OCI-LY3 (cell line): ENCODE measurements at regions not wholly inside any gene's neighbourhood (a gene's known extent, or its start where the extent isn't known, plus 50 kb on each side); places are given as distances from the start of the nearest gene placed in this dataset.

Source experiments
- CTCF ChIP-seq: fragments of 200-600, 300-600 bp; sonication (generic); IDR thresholded peaks from 2 replicates; pipeline ENCODE4 v1.5.1; 2014; ENCODE audit warnings: antibody characterized with exemption, low read length, low read depth
- EZH2phosphoT487 ChIP-seq: fragments of 200-600 bp; shearing (Covaris generic); IDR thresholded peaks from 2 replicates; pipeline ENCODE4 v1.6.1; 2018; ENCODE audit warnings: antibody characterized with exemption, mixed run types, low read depth

- no peak for TF ChIP-seq CTCF
- TF ChIP-seq EZH2phosphoT487: no peak
Measured at GRCh38 chr5:136811551-136811950, 446.2 kb upstream of the TRPC7 start.
